GM23248 (cell line): ENCODE measurements at regions not wholly inside any gene's neighbourhood (a gene's known extent, or its start where the extent isn't known, plus 50 kb on each side); places are given as distances from the start of the nearest gene placed in this dataset.

Experiments used
- DNase-seq: peaks from one replicate; pipeline ENCODE4 v3.0.0-alpha.2; 2015
- H2AFZ ChIP-seq: fragments of 200-600 bp; sonication (generic); 2 replicates; pipeline ENCODE4 v1.6.1; 2016; ENCODE audit warnings: antibody characterized with exemption
- H3F3A ChIP-seq: fragments of 200-600 bp; sonication (generic); 2 replicates; pipeline ENCODE4 v1.6.1; 2016; ENCODE audit warnings: mild to moderate bottlenecking, antibody characterized with exemption, mixed run types; ENCODE audit not compliant: insufficient read depth
- H3K27ac ChIP-seq: fragments of 200-600 bp; sonication (generic); 2 replicates; pipeline ENCODE4 v1.5.1; 2016; ENCODE audit warnings: mild to moderate bottlenecking
- H3K27me3 ChIP-seq: fragments of 200-600 bp; sonication (generic); replicated peaks from 2 replicates; pipeline ENCODE4 v1.6.1; 2016; ENCODE audit warnings: mild to moderate bottlenecking; ENCODE audit not compliant: insufficient read depth
- H3K36me3 ChIP-seq: fragments of 200-600 bp; sonication (generic); 2 replicates; pipeline ENCODE4 v1.6.1; 2016; ENCODE audit warnings: low read depth, mild to moderate bottlenecking
- H3K4me1 ChIP-seq: fragments of 200-600 bp; sonication (generic); 2 replicates; pipeline ENCODE4 v1.6.1; 2016; ENCODE audit warnings: mild to moderate bottlenecking; ENCODE audit not compliant: insufficient read depth
- H3K4me2 ChIP-seq: fragments of 200-600 bp; sonication (generic); one replicate; pipeline ENCODE4 v1.6.1; 2016; ENCODE audit warnings: mild to moderate bottlenecking; ENCODE audit not compliant: unreplicated experiment
- H3K4me3 ChIP-seq: fragments of 200-600 bp; sonication (generic); 2 replicates; pipeline ENCODE4 v1.5.1; 2016; ENCODE audit warnings: mild to moderate bottlenecking
- H3K79me2 ChIP-seq: fragments of 200-600 bp; sonication (generic); 2 replicates; pipeline ENCODE4 v1.6.1; 2016; ENCODE audit warnings: mild to moderate bottlenecking; ENCODE audit not compliant: insufficient read depth
- H3K9ac ChIP-seq: fragments of 200-600 bp; sonication (generic); 2 replicates; pipeline ENCODE4 v1.6.1; 2016; ENCODE audit warnings: mild to moderate bottlenecking
- H3K9me2 ChIP-seq: fragments of 200-600 bp; sonication (generic); 2 replicates; pipeline ENCODE4 v1.6.1; 2016; ENCODE audit warnings: mixed run types, mild to moderate bottlenecking, moderate library complexity; ENCODE audit not compliant: insufficient read depth
- H3K9me3 ChIP-seq: fragments of 200-600 bp; sonication (generic); one replicate; pipeline ENCODE4 v1.6.1; 2017; ENCODE audit warnings: low read depth
- H4K20me1 ChIP-seq: fragments of 200-600 bp; sonication (generic); 2 replicates; pipeline ENCODE4 v1.6.0; 2016; ENCODE audit not compliant: insufficient read depth
- EZH2 ChIP-seq: fragments of 200-600 bp; sonication (generic); IDR thresholded peaks from 2 replicates; pipeline ENCODE4 v1.6.1; 2018; ENCODE audit warnings: antibody characterized with exemption, mild to moderate bottlenecking; ENCODE audit not compliant: insufficient read depth, poor library complexity, severe bottlenecking
- EZH2phosphoT487 ChIP-seq: fragments of 200-600 bp; sonication (generic); IDR thresholded peaks from 2 replicates; pipeline ENCODE4 v1.6.1; 2018; ENCODE audit warnings: antibody characterized with exemption, moderate library complexity, mild to moderate bottlenecking, low read depth; ENCODE audit not compliant: insufficient read depth
- whole genome bisulfite sequencing, 2 experiments: methylation state at CpG; one replicate each; pipeline ENCODE4 v1.1.6; 2015 to 2017; ENCODE audit warnings: low lambda C conversion rate in 2 of 2, low coverage in 1 of 2; ENCODE audit errors: missing lambda C conversion rate in 2 of 2; 5-methylcytosine and 5-hydroxymethylcytosine counted together
- in situ Hi-C: fragments of 300-500 bp; cut with MboI; formaldehyde crosslinking; loops from 2 replicates; pipeline ENCODE4 v1.15.0; 2020

DNA sequence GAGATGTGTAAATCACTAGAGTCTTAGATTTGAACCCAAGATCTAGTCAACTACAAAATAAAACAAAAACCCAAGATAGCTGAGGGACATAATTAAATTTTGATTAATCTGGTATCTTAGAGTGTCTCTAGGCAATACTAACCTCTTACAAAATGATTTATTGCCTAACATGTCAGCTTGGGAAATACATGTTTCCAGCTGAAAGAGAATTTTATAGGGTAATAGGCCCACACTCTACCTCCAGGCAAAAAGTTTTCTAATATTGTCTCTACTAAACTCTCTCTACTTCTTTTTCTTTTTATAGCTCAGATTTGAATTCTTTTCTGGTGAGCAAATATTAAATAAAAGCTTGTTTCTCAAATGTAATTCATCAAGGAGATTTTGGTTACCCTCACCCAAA is 263.2 kb downstream of the IL15 start:
- no peak overlapping the region for H3K27ac ChIP-seq
- no peaks in the 10 kb centered on the region for H4K20me1 ChIP-seq
- TF ChIP-seq EZH2: no peak
- TF ChIP-seq EZH2phosphoT487: no peak
- peaks cover 27% of the 10 kb centered on the region for H3K4me1 ChIP-seq
- H3K27me3 ChIP-seq: no peaks in the 10 kb centered on the region
- H3K36me3 ChIP-seq: no peaks in the 10 kb centered on the region
- peak overlapping the region; percentile 18 for H3K4me2 ChIP-seq
- H3F3A ChIP-seq: peaks cover 7% of the 10 kb centered on the region; the same call in 1 of the 2 replicates
- no peaks in the 10 kb centered on the region for H3K9me2 ChIP-seq
- in situ Hi-C loops: no loop called here
- no peak overlapping the region for H3K4me3 ChIP-seq
- H2AFZ ChIP-seq: peak overlapping the region; percentile 82; the same call in 1 of the 2 replicates
- peak; percentile 5 for DNase-seq
- no peaks in the 10 kb centered on the region for H3K9me3 ChIP-seq
- H3K9ac ChIP-seq: no peak overlapping the region
- H3K79me2 ChIP-seq: no peaks in the 10 kb centered on the region

DNA sequence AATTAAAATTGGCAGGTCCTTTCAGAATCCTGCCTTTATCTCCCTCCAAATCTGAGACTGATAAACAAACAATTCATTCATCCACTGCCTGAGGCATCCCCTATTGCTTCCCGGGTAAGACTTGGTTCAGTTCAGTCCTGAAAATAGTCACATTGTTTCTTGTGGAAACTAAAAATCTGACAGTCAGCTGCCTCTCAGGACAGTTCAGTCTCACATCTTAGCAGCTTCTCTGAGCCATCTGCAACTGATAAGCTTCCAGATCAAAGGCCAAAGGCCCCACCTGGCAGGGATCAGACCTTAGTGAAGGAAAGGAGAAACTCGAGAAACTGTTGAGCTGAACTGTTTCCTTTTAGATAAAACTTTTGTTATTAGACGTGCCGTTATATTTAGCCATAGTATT is 264.5 kb downstream of the IL15 start:
- Histone ChIP-seq H2AFZ (no peak overlapping the region), H3K4me3 (no peak overlapping the region), H3K4me1 (peaks cover 37% of the 10 kb centered on the region), H3K9me2 (no peaks in the 10 kb centered on the region), H3K9me3 (no peaks in the 10 kb centered on the region), H4K20me1 (no peaks in the 10 kb centered on the region), H3K27ac (no peak overlapping the region), H3K4me2 (no peak overlapping the region), H3K27me3 (no peaks in the 10 kb centered on the region), H3K36me3 (no peaks in the 10 kb centered on the region), H3K79me2 (no peaks in the 10 kb centered on the region), H3K9ac (no peak overlapping the region), H3F3A (peaks cover 16% of the 10 kb centered on the region; the same call in 1 of the 2 replicates)
- DNase-seq: no peak
- in situ Hi-C loops: no loop called here
- TF ChIP-seq EZH2 (no peak), EZH2phosphoT487 (no peak)
- 76 to 78% methylated on average over 4 of the region's 4 CpGs for WGBS, 2 experiments

DNA sequence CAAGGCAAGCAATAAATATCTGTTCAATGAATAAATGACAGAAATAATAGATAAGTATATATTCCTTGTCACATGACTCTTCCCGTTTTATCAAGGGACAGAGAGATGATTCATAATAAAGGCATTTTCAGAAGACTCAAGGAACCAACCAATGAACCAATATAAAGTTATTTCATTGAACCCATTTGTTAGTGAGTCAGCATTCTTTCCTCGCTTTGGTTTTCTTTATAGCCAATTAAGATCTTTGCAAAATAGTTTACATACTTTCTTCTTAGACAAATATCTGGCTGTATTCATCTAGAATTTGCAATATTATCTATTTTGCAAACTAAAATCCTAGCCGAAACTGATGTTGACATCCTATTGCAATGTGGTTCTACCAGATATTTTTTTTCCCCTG is 269.4 kb downstream of the IL15 start:
- Histone ChIP-seq H3K9ac (no peak overlapping the region), H3K79me2 (no peaks in the 10 kb centered on the region), H3K4me1 (peaks cover 20% of the 10 kb centered on the region), H3K9me2 (no peaks in the 10 kb centered on the region), H3K27ac (peak overlapping the region; percentile 36), H3K27me3 (no peaks in the 10 kb centered on the region), H3F3A (peaks cover 15% of the 10 kb centered on the region; the same call in 1 of the 2 replicates), H3K9me3 (no peaks in the 10 kb centered on the region), H4K20me1 (no peaks in the 10 kb centered on the region), H2AFZ (no peak overlapping the region), H3K36me3 (no peaks in the 10 kb centered on the region), H3K4me3 (no peak overlapping the region), H3K4me2 (peak overlapping the region; percentile 28)
- WGBS, 2 experiments: 3 to 4% methylated on average over 3 of the region's 3 CpGs
- TF ChIP-seq EZH2phosphoT487 (no peak), EZH2 (no peak)
- peak; percentile 74 for DNase-seq
- in situ Hi-C loops: no loop called here

DNA sequence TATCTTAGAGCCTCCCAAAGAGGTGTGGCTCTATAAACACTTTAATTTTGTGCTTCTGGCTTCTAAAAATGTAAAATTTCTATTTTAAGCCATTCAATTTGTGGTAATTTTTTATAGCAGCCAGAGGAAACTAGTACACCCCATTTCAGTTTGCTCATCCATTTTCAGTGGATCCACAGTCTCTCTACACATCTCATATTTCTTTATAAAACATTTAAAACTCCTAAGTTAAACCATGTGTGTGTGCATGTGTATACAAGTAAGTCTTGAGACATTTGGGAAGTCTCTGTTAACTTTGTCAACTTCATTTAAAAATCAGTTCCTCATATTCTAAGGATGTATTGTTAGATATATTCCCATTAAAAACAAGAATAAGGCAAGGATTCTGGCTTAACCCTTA is 273.2 kb downstream of the IL15 start:
- H2AFZ ChIP-seq: no peak overlapping the region
- no peaks in the 10 kb centered on the region for H4K20me1 ChIP-seq
- no peak for DNase-seq
- in situ Hi-C loops: no loop called here
- no peak overlapping the region for H3K4me2 ChIP-seq
- H3K36me3 ChIP-seq: no peaks in the 10 kb centered on the region
- H3K27ac ChIP-seq: no peak overlapping the region
- no peaks in the 10 kb centered on the region for H3K9me3 ChIP-seq
- peaks cover 15% of the 10 kb centered on the region; the same call in 1 of the 2 replicates for H3F3A ChIP-seq
- peaks cover 20% of the 10 kb centered on the region for H3K4me1 ChIP-seq
- H3K9ac ChIP-seq: no peak overlapping the region
- no peaks in the 10 kb centered on the region for H3K27me3 ChIP-seq
- TF ChIP-seq EZH2phosphoT487 (no peak), EZH2 (no peak)
- no peaks in the 10 kb centered on the region for H3K9me2 ChIP-seq
- H3K4me3 ChIP-seq: no peak overlapping the region
- H3K79me2 ChIP-seq: no peaks in the 10 kb centered on the region

DNA sequence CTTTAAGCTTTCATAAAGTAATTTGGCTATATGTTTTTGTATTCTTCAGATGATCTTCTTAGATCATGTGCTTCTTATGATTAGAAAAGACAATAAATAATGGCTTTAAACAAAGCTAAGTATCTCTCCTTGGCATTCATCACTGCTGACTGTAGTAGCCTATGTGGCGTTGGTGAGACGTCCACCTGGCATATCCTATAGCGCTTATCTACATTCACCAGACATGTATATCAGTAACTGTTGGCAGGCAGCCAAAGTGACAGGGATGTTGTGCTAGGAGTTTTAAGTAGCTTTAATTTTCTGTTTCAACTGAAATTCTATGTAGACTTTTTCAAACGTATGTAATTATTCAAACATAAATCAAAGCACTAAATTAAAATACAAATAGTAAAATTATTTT is 276.4 kb downstream of the IL15 start:
- in situ Hi-C loops: no loop called here
- H3K79me2 ChIP-seq: no peaks in the 10 kb centered on the region
- H3K9me3 ChIP-seq: no peaks in the 10 kb centered on the region
- H2AFZ ChIP-seq: no peak overlapping the region
- H3K4me2 ChIP-seq: no peak overlapping the region
- no peak for TF ChIP-seq EZH2
- no peak for TF ChIP-seq EZH2phosphoT487
- no peak for DNase-seq
- no peak overlapping the region for H3K27ac ChIP-seq
- H3K4me1 ChIP-seq: no peaks in the 10 kb centered on the region; the same call in 1 of the 2 replicates
- H3K9ac ChIP-seq: no peak overlapping the region
- WGBS, 2 experiments: 79 to 80% methylated on average over 4 of the region's 4 CpGs
- H3K4me3 ChIP-seq: no peak overlapping the region
- no peaks in the 10 kb centered on the region for H3K9me2 ChIP-seq
- H3K36me3 ChIP-seq: no peaks in the 10 kb centered on the region
- no peaks in the 10 kb centered on the region for H4K20me1 ChIP-seq
- no peaks in the 10 kb centered on the region for H3F3A ChIP-seq
- no peaks in the 10 kb centered on the region for H3K27me3 ChIP-seq
